ENCODE measurements at regions not wholly inside any gene's neighbourhood (a gene's known extent, or its start where the extent isn't known, plus 50 kb on each side); places are given as distances from the start of the nearest gene placed in this dataset.
"Not testable (repeated sequence)": the region's sequence is repeated elsewhere in the genome, so short reads cannot be mapped to it uniquely, and the experiment has no call there.

- no peak for DNase-seq (ENCODE audit: low spot score)
- intact Hi-C loops (cut with DNase I): no loop called here
- 51% methylated on average over 2 of the region's 2 CpGs for WGBS
These were observed 2506.6 kb downstream of the ARAP2 start for GRCh38 chr4:33737726-33738125.

GRCh38 chr4:33739884-33740632 lies 2504.3 kb downstream of the ARAP2 start:
- Histone ChIP-seq H3K4me1 (replicated peaks) (no peaks in the 10 kb centered on the region), H3K27ac (no peak overlapping the region), H3K9me3 (no peaks in the 10 kb centered on the region), H3K27me3 (replicated peaks; ENCODE audit: insufficient read depth) (no peaks in the 10 kb centered on the region), H3K36me3 (no peaks in the 10 kb centered on the region), H3K4me3 (no peak overlapping the region)
- WGBS: 71% methylated on average over 10 of the region's 10 CpGs
- DNase-seq (ENCODE audit: low spot score): no peak
- intact Hi-C loops (cut with DNase I): no loop called here
- TF ChIP-seq CTCF (IDR thresholded peaks at IDR 0.05): no peak
- no peak for TF ChIP-seq POLR2AphosphoS5 (IDR thresholded peaks at IDR 0.05)
- TF ChIP-seq POLR2A (IDR thresholded peaks at IDR 0.05): no peak

More at GRCh38 chr4:33737726-33738125, 2506.6 kb downstream of the ARAP2 start:
- H3K27me3 ChIP-seq (replicated peaks; ENCODE audit: insufficient read depth): no peaks in the 10 kb centered on the region
- H3K9me3 ChIP-seq: no peaks in the 10 kb centered on the region
- H3K36me3 ChIP-seq: no peaks in the 10 kb centered on the region
- H3K4me3 ChIP-seq: no peak overlapping the region
- H3K27ac ChIP-seq: no peak overlapping the region
- no peaks in the 10 kb centered on the region for H3K4me1 ChIP-seq (replicated peaks)
- no peak for TF ChIP-seq POLR2A (IDR thresholded peaks at IDR 0.05)
- TF ChIP-seq CTCF (IDR thresholded peaks at IDR 0.05): no peak
- no peak for TF ChIP-seq POLR2AphosphoS5 (IDR thresholded peaks at IDR 0.05)

- H3K9me3 ChIP-seq; H3K36me3 ChIP-seq; DNase-seq (ENCODE audit: low spot score); H3K4me1 ChIP-seq (replicated peaks); H3K4me3 ChIP-seq; H3K27me3 ChIP-seq (replicated peaks; ENCODE audit: insufficient read depth); intact Hi-C loops (cut with DNase I); H3K27ac ChIP-seq: not testable (repeated sequence)
- 21% methylated on average over 5 of the region's 5 CpGs for WGBS
These were observed 2503.4 kb downstream of the ARAP2 start for GRCh38 chr4:33740871-33741270.

- Histone ChIP-seq H3K9me3 (no peaks in the 10 kb centered on the region), H3K4me3 (no peak overlapping the region), H3K36me3 (no peaks in the 10 kb centered on the region), H3K27me3 (replicated peaks; ENCODE audit: insufficient read depth) (no peaks in the 10 kb centered on the region), H3K4me1 (replicated peaks) (no peaks in the 10 kb centered on the region), H3K27ac (no peak overlapping the region)
- no peak for DNase-seq (ENCODE audit: low spot score)
- WGBS: 57% methylated on average over 2 of the region's 2 CpGs
- intact Hi-C loops (cut with DNase I): no loop called here
- TF ChIP-seq POLR2AphosphoS5 (IDR thresholded peaks at IDR 0.05): no peak
- no peak for TF ChIP-seq CTCF (IDR thresholded peaks at IDR 0.05)
- TF ChIP-seq POLR2A (IDR thresholded peaks at IDR 0.05): no peak
These were observed 2497.3 kb downstream of the ARAP2 start for GRCh38 chr4:33746979-33747378.

DNA sequence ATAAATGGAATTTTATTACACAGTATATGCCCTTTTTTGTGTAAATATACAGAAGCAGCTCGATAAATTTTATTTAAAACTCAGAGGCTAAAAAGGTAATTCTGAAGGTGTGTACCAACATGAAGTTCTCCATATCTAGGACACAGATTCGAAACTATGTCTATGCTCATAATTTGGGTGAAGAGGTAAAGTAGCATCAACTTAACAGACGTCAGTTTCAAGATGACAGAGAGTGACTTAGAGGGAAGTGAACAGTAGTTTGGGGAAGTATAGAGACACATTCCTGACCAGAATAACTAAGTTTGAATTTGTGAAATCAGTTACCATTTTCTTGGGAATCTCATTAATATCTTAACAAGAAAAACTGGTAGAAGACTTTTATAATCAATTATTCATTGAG lies 2493.3 kb downstream of the ARAP2 start:
- Histone ChIP-seq H3K27ac (no peak overlapping the region), H3K4me3 (no peak overlapping the region), H3K36me3 (no peaks in the 10 kb centered on the region), H3K27me3 (replicated peaks; ENCODE audit: insufficient read depth) (no peaks in the 10 kb centered on the region), H3K9me3 (no peaks in the 10 kb centered on the region), H3K4me1 (replicated peaks) (no peaks in the 10 kb centered on the region)
- TF ChIP-seq CTCF (IDR thresholded peaks at IDR 0.05) (no peak), POLR2AphosphoS5 (IDR thresholded peaks at IDR 0.05) (no peak), POLR2A (IDR thresholded peaks at IDR 0.05) (no peak)
- intact Hi-C loops (cut with DNase I): no loop called here
- 86% methylated on average over 3 of the region's 3 CpGs for WGBS
- DNase-seq (ENCODE audit: low spot score): no peak
